ENCODE measurements at regions not wholly inside any gene's neighbourhood (a gene's known extent, or its start where the extent isn't known, plus 50 kb on each side); places are given as distances from the start of the nearest gene placed in this dataset.

- H3K23ac ChIP-seq (ENCODE audit: low read depth, low read length) = no peak overlapping the region
- 60% methylated on average over 1 of the region's 3 CpGs; no CpG with 5 or more reads in 1 of the 2 experiments for WGBS, 2 experiments (ENCODE audit: extremely low coverage in 2 of 2, insufficient read length in 1 of 2)
- H3K36me3 ChIP-seq (ENCODE audit: control insufficient read depth, insufficient read depth, low read length) = no peaks in the 10 kb centered on the region
- H3K27me3 ChIP-seq (ENCODE audit: control insufficient read depth, insufficient read depth, low read length) = no peaks in the 10 kb centered on the region
- ATAC-seq (ENCODE audit: low read depth) = no peak
- H2BK15ac ChIP-seq (ENCODE audit: low read depth, low read length) = no peak overlapping the region
- H4K20me1 ChIP-seq (ENCODE audit: insufficient read depth, low read length) = no peaks in the 10 kb centered on the region
- no peak overlapping the region for H2BK20ac ChIP-seq (ENCODE audit: low read depth, low read length)
- no peak overlapping the region for H3K4ac ChIP-seq (ENCODE audit: low read depth, low read length)
- no peak overlapping the region for H3K4me2 ChIP-seq (ENCODE audit: low read depth, low read length)
- H3K9me1 ChIP-seq (ENCODE audit: insufficient read depth, low read length) = no peaks in the 10 kb centered on the region
- H2BK120ac ChIP-seq (ENCODE audit: low read depth, low read length) = no peak overlapping the region
- DNase-seq = no peak
- H3K14ac ChIP-seq (replicated peaks; ENCODE audit: low read depth, low read length) = no peak overlapping the region
- H4K5ac ChIP-seq (ENCODE audit: low read depth, low read length) = no peak overlapping the region
- H2BK5ac ChIP-seq (ENCODE audit: low read depth, low read length, poor library complexity, severe bottlenecking) = no peak overlapping the region
- no peaks in the 10 kb centered on the region for H3K4me1 ChIP-seq (ENCODE audit: control insufficient read depth, insufficient read depth, low read length)
- H3K56ac ChIP-seq (ENCODE audit: extremely low read depth, insufficient read depth, low read length) = no peak overlapping the region
- H4K8ac ChIP-seq (ENCODE audit: low read depth in 2 of 2, low read length in 2 of 2) = no peak overlapping the region
- no peak overlapping the region for H2AK5ac ChIP-seq (ENCODE audit: low read depth, low read length)
- in situ Hi-C loops (cut with MboI; ENCODE audit: low sequenced_read_pairs) (no loop called here), dilution Hi-C loops (cut with HindIII; ENCODE audit: low sequenced_read_pairs, unreplicated experiment) (no loop called here), intact Hi-C loops (cut with micrococcal nuclease) (no loop called here)
- no peaks in the 10 kb centered on the region for H3K9me3 ChIP-seq (ENCODE audit: control insufficient read depth, insufficient read depth, low read length)
- H2AFZ ChIP-seq (replicated peaks; ENCODE audit: low read length, poor library complexity) = no peak overlapping the region
- H3K79me1 ChIP-seq (ENCODE audit: low read depth in 1 of 2, low read length in 2 of 2) = no peaks in the 10 kb centered on the region
- no peak overlapping the region for H3K18ac ChIP-seq (ENCODE audit: low read depth, low read length)
- ChIA-PET POLR2A (ENCODE audit: unreplicated experiment) (no interaction called here), CTCF (no interaction called here)
- no peak overlapping the region for H4K91ac ChIP-seq (ENCODE audit: insufficient read depth, low read depth, low read length)
- BruUV-seq (replicated peaks) = no TSS peak
- no peak overlapping the region for H2AK9ac ChIP-seq (replicated peaks; ENCODE audit: low read depth, low read length, poor library complexity)
- TF ChIP-seq SMC3 (IDR thresholded peaks at IDR 0.05; ENCODE audit: low read depth, low read length) = no peak
- H3K27ac ChIP-seq (ENCODE audit: insufficient read depth, low read length) = no peak overlapping the region
- H3K4me3 ChIP-seq (ENCODE audit: insufficient read depth, low read depth, low read length) = no peak overlapping the region
- no peak overlapping the region for H3K9ac ChIP-seq (ENCODE audit: low read depth, low read length)
These were observed 76.1 kb upstream of the LIMCH1 start for GRCh38 chr4:41461780-41462307.

All from IMR-90 (cell line).